GM12875 (cell line): ENCODE measurements at regions not wholly inside any gene's neighbourhood (a gene's known extent, or its start where the extent isn't known, plus 50 kb on each side); places are given as distances from the start of the nearest gene placed in this dataset.

Experiments
- H3K4me3 ChIP-seq: one replicate; pipeline ENCODE4 v1.5.1; 2011; ENCODE audit warnings: low read depth, low read length, control low read depth
- CTCF ChIP-seq: IDR thresholded peaks from 2 replicates; pipeline ENCODE4 v1.5.1; 2011; ENCODE audit warnings: low read depth, mild to moderate bottlenecking, control low read depth, inconsistent platforms, low read length, moderate library complexity, borderline replicate concordance; ENCODE audit not compliant: insufficient read depth

DNA sequence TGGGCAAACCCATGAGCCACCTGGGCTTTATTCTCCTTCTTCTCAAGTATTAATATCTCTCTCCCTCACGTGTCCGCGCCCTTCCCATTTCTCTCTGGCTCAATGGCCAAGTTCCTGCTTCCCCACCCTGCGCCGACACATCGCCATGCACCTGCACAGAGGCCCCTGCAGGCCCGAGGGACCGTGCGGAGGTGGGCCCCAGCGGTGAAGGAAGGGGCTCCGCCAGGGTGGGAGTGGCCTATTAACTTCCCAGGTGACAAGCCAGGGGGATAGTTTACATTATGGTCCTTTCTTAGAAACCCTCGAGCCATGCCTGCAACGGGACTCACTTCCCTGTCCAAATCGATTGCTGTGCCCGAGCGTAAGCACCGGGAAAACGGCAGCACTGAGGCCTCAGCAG, 110.0 kb upstream of the ADARB2 start:
- H3K4me3 ChIP-seq: no peak overlapping the region
- no peak for TF ChIP-seq CTCF

DNA sequence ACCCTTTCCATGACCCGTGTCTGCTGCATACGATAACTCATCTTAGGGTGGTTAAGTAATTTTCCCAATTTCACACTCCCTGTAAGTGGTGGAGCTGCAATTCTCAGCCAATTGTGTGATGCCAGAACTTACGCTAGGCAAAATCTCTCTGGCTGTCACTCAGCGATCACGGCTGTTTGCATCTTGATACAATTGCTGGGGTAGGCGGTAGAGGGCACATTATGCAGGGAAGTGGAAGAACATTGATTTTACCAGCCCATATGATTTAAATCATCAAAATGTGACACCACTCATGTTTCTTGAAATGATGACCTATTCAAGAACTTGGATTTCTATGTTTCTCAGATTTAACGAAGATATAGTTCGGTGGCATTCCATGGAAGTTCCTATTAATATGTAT, 108.7 kb upstream of the ADARB2 start:
- no peak for TF ChIP-seq CTCF
- no peak overlapping the region for H3K4me3 ChIP-seq

- no peak for TF ChIP-seq CTCF
These were observed 104.4 kb upstream of the ADARB2 start for GRCh38 chr10:1841759-1842158.

GRCh38 chr10:1829712-1830111, 92.4 kb upstream of the ADARB2 start:
- TF ChIP-seq CTCF: no peak
- H3K4me3 ChIP-seq: no peak overlapping the region

More at GRCh38 chr10:1841759-1842158, 104.4 kb upstream of the ADARB2 start:
- H3K4me3 ChIP-seq: no peak overlapping the region

DNA sequence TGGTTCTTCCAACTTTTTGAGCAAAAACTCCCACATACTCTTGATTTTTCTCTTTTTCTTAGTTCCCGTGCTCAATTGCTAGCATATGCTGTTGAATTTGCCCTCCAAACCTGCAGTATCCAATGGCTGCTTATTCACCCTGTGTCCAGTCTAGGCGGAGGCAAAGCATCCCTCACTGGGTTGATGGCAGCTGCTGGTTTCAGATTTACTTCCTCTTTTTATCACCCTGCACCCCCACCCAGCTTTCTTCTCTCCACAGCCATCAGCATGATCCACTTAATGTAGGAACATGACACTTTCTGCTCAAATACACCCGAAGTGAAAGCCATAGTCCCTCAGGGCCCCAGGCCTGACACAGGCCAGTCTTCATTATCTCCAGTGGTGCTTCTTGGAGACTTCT, 87.6 kb upstream of the ADARB2 start:
- H3K4me3 ChIP-seq: no peak overlapping the region
- no peak for TF ChIP-seq CTCF

DNA sequence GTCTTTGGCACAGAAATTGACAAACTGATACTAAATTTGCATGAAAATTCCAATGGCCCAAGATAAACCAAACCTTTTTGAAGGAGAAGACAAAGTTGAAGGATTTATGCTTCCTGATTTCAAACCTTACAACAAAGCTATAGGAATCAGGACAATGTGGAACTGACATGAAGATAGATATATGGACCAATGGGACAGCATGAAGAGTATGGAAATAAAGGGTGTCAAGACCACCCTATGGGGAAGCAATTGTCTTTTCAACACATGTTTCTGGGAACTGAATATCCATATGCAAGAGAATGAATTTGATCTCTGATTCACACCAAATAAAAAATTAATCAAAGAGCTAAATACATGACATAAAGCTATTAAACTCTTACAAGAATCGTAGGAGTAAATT, 77.2 kb upstream of the ADARB2 start:
- no peak for TF ChIP-seq CTCF
- H3K4me3 ChIP-seq: no peak overlapping the region

DNA sequence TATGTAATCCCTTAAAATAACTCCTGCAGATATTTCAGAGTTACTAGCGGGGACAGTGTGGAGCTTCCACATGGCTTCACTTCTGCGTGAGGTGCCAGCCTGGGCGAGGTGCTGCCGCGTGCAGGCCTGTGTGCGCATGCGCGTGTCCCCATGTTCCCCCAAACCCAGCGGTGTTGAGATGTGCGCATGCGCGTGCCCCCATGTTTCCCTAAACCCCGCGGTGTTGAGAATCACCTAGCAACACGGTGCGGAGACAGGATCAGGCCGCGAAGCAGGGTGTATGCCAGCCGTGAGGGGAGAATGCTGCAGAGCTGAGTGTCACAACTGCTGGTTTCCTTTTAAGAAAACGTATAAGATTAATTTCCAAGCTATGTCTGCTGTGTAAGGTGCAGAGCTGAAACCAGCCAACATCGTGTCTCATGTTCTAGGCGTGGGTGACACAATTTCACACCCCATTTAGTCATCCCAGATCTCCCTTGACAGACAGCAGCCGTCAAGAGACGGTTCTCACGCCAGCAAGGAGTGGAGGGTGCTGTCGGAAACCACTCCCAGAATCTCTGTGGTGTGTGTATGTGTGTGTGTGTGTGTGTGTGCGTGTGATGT, 71.9 kb upstream of the ADARB2 start:
- H3K4me3 ChIP-seq: no peak overlapping the region
- no peak for TF ChIP-seq CTCF
